CD8-positive, alpha-beta memory T cell (primary cell): ENCODE measurements at regions not wholly inside any gene's neighbourhood (a gene's known extent, or its start where the extent isn't known, plus 50 kb on each side); places are given as distances from the start of the nearest gene placed in this dataset.

Source experiments
- CTCF ChIA-PET: fragments of 350-600 bp; sonication (Branson Sonifier 250); formaldehyde crosslinking; loops from one replicate; lab custom pipeline; 2021; ENCODE audit warnings: antibody characterized with exemption; lab: Charles Lee
- POLR2A ChIA-PET: fragments of 350-600 bp; sonication (Branson Sonifier 250); formaldehyde crosslinking; loops from one replicate; lab custom pipeline; 2021; ENCODE audit warnings: antibody characterized with exemption; lab: Charles Lee
- DNase-seq, 5 donors: peaks; one replicate each; pipeline versions ENCODE4 v3.0.0 to v3.0.0-alpha.2; 2020 to 2022; ENCODE audit warnings: mixed read lengths in 1 of 5
- H3K27ac ChIP-seq: one replicate; pipeline ENCODE4 v1.7.0; 2013; ENCODE audit warnings: low read depth, mild to moderate bottlenecking, low read length, moderate library complexity
- H3K27me3 ChIP-seq: 2 replicates; pipeline ENCODE4 v1.7.0; 2013; ENCODE audit warnings: low read length, mild to moderate bottlenecking; ENCODE audit not compliant: insufficient read depth, poor library complexity, severe bottlenecking
- H3K36me3 ChIP-seq: 2 replicates; pipeline ENCODE4 v1.7.0; 2013; ENCODE audit warnings: mild to moderate bottlenecking, low read length, moderate library complexity; ENCODE audit not compliant: insufficient read depth
- H3K4me1 ChIP-seq: 2 replicates; pipeline ENCODE4 v1.7.0; 2013; ENCODE audit warnings: mild to moderate bottlenecking, low read length, moderate library complexity; ENCODE audit not compliant: insufficient read depth
- H3K4me3 ChIP-seq: 2 replicates; pipeline ENCODE4 v1.7.0; 2013; ENCODE audit warnings: mild to moderate bottlenecking, low read length
- H3K9me3 ChIP-seq: 2 replicates; pipeline ENCODE4 v1.7.0; 2013; ENCODE audit warnings: mild to moderate bottlenecking, low read length
- H3K27ac Mint-ChIP-seq, 8 donors: one replicate each; pipeline ENCODE4 v1.8.0; 2020 to 2021; ENCODE audit warnings: mixed read lengths in 8 of 8, mild to moderate bottlenecking in 6 of 8, inconsistent platforms in 3 of 8, moderate library complexity in 3 of 8
- H3K27me3 Mint-ChIP-seq, 2 donors: one replicate each; pipeline ENCODE4 v1.8.0; 2020 to 2021; ENCODE audit warnings: mixed read lengths in 2 of 2, mild to moderate bottlenecking in 1 of 2, moderate library complexity in 1 of 2
- H3K36me3 Mint-ChIP-seq, 3 donors: one replicate each; pipeline ENCODE4 v1.8.0; 2020 to 2021; ENCODE audit warnings: mixed read lengths in 3 of 3, inconsistent platforms in 1 of 3, mild to moderate bottlenecking in 1 of 3
- H3K4me1 Mint-ChIP-seq, 3 donors: one replicate each; pipeline ENCODE4 v1.8.0; 2020 to 2021; ENCODE audit warnings: mixed read lengths in 3 of 3, inconsistent platforms in 1 of 3, mild to moderate bottlenecking in 1 of 3
- H3K4me3 Mint-ChIP-seq, 7 donors: one replicate each; pipeline ENCODE4 v1.8.0; 2020 to 2021; ENCODE audit warnings: mixed read lengths in 7 of 7, mild to moderate bottlenecking in 6 of 7, moderate library complexity in 4 of 7, inconsistent platforms in 2 of 7
- H3K9me3 Mint-ChIP-seq, 5 donors: one replicate each; pipeline ENCODE4 v1.8.0; 2020 to 2022; ENCODE audit warnings: mixed read lengths in 5 of 5, mild to moderate bottlenecking in 3 of 5, moderate library complexity in 2 of 5, inconsistent platforms in 1 of 5

- no peaks in the 10 kb centered on the region for H3K27me3 ChIP-seq
- no peaks in the 10 kb centered on the region for H3K4me1 ChIP-seq
- no peaks in the 10 kb centered on the region for H3K4me1 Mint-ChIP-seq
- H3K27me3 Mint-ChIP-seq: peaks cover 3 to 17% of the 10 kb centered on the region in 2 donors
- no peak overlapping the region for H3K27ac Mint-ChIP-seq
- CTCF ChIA-PET: interaction anchor here (0.8 kb wide), 1 partner anchor 14 kb away, joined by 3 read pairs; no protein-coding TSS in a partner anchor
- H3K27ac ChIP-seq: no peak overlapping the region
- no peaks in the 10 kb centered on the region for H3K9me3 ChIP-seq
- POLR2A ChIA-PET: no interaction called here
- no peak overlapping the region for H3K4me3 Mint-ChIP-seq
- no peaks in the 10 kb centered on the region for H3K36me3 ChIP-seq
- H3K36me3 Mint-ChIP-seq: no peaks in the 10 kb centered on the region
- no peak for DNase-seq
- no peak overlapping the region for H3K4me3 ChIP-seq
- H3K9me3 Mint-ChIP-seq: no peaks in the 10 kb centered on the region
Measured at GRCh38 chr18:3350021-3350420, 88.1 kb downstream of the MYL12B start.

DNA sequence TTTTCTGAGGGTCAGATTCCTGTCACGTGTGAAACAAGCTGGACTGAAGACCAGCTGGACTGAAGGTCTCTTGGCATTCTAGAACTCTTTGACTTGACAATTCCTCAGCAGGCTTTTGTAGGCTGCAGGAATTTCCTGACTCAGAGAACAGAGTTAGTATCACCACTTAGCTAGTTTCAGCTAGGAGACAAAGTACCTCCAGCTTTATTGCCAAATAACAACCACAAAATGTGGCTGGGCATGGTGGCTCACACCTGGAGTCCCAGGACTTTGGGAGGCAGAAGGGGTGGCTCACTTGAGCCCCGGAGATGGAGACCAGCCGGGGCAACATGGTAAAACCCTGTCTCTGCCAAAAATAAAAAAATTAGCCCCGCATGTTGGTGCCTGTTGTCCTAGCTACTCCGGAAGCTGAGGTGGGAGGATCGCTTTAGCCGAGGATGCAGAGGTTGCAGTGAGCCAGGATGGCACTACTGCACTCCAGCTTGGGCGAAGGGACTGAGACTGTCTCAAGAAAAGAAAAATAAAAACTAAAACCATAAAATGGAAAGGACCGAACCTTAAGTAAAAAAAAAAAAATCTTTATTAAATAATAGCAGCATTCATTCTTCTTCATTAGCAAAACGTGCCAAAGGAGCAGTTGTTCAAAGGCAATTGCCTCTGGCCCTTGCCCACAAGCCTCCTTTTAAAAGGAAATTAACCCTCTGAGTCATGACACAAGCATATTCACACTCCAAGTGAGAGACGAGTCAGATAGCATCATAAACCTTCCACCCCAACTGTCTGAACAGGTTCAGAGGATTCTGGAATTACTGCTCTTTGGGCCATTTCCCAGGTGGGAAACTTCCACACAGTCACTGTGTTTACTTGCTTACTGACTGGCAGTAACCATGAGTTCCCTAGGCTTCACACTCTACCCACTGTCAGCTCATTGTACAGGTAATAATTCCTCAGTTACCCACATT lies 88.9 kb downstream of the MYL12B start:
- H3K9me3 ChIP-seq: no peaks in the 10 kb centered on the region
- no peak overlapping the region for H3K27ac ChIP-seq
- ChIA-PET CTCF (interaction anchor here (1.6 kb wide), 1 partner anchor 53 kb away, joined by 3 read pairs; no protein-coding TSS in a partner anchor), POLR2A (no interaction called here)
- Mint-ChIP-seq H3K4me1 (peaks cover 2 to 3% (median 2%) of the 10 kb centered on the region in 3 donors), H3K36me3 (no peaks in the 10 kb centered on the region), H3K27me3 (peaks cover 3 to 17% of the 10 kb centered on the region in 2 donors), H3K27ac (no peak overlapping the region), H3K9me3 (no peaks in the 10 kb centered on the region), H3K4me3 (no peak overlapping the region)
- no peaks in the 10 kb centered on the region for H3K4me1 ChIP-seq
- H3K36me3 ChIP-seq: no peaks in the 10 kb centered on the region
- H3K27me3 ChIP-seq: no peaks in the 10 kb centered on the region
- no peak for DNase-seq
- no peak overlapping the region for H3K4me3 ChIP-seq

GRCh38 chr18:3354506-3354905 lies 92.6 kb downstream of the MYL12B start:
- Histone ChIP-seq H3K36me3 (no peaks in the 10 kb centered on the region), H3K27me3 (no peaks in the 10 kb centered on the region), H3K9me3 (no peaks in the 10 kb centered on the region), H3K4me3 (no peak overlapping the region), H3K4me1 (no peaks in the 10 kb centered on the region), H3K27ac (no peak overlapping the region)
- peaks cover 10 to 11% (median 10%) of the 10 kb centered on the region in 3 donors for H3K4me1 Mint-ChIP-seq
- no peak overlapping the region for H3K4me3 Mint-ChIP-seq
- peaks cover 3% of the 10 kb centered on the region in 2 donors for H3K27me3 Mint-ChIP-seq
- ChIA-PET CTCF (no interaction called here), POLR2A (no interaction called here)
- H3K36me3 Mint-ChIP-seq: no peaks in the 10 kb centered on the region
- no peak overlapping the region for H3K27ac Mint-ChIP-seq
- H3K9me3 Mint-ChIP-seq: no peaks in the 10 kb centered on the region
- DNase-seq: no peak

- H3K4me1 Mint-ChIP-seq: peaks cover 10 to 11% (median 10%) of the 10 kb centered on the region in 3 donors
- Histone ChIP-seq H3K4me1 (no peaks in the 10 kb centered on the region), H3K36me3 (no peaks in the 10 kb centered on the region), H3K27ac (no peak overlapping the region), H3K9me3 (no peaks in the 10 kb centered on the region), H3K27me3 (no peaks in the 10 kb centered on the region), H3K4me3 (no peak overlapping the region)
- CTCF ChIA-PET: interaction anchor here (0.6 to 0.9 kb wide), 2 partner anchors 37 to 271 kb away, joined by 3 read pairs; no protein-coding TSS in a partner anchor
- peaks cover 0 to 3% of the 10 kb centered on the region in 2 donors for H3K27me3 Mint-ChIP-seq
- H3K4me3 Mint-ChIP-seq: no peak overlapping the region
- no peak for DNase-seq
- POLR2A ChIA-PET: no interaction called here
- no peaks in the 10 kb centered on the region for H3K9me3 Mint-ChIP-seq
- H3K27ac Mint-ChIP-seq: no peak overlapping the region
- H3K36me3 Mint-ChIP-seq: no peaks in the 10 kb centered on the region
Measured at GRCh38 chr18:3356614-3357013, 93.4 kb upstream of the TGIF1 start.

DNA sequence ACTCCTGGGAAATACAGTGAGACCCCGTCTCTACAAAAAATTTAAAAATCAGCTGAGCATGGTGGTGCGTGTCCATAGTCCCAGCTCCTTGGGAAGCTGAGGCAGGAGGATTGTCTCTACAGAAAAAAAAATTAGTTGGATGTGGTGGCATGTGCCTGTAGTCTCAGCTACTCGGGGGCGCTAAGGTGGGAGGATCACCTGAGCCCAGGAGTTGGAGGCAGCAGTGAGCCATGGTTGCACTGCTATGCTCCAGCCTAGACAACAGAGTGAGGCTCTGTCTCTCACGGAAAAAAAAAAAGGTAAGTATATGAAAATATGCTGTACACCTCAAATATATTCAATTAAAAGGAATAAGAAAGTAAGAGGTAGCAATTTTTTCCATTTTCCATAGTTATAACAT lies 92.5 kb upstream of the TGIF1 start:
- ChIA-PET CTCF (interaction anchor here (0.9 kb wide), 1 partner anchor 36 kb away, joined by 3 read pairs; no protein-coding TSS in a partner anchor), POLR2A (no interaction called here)
- H3K4me3 ChIP-seq: no peak overlapping the region
- no peak for DNase-seq
- Mint-ChIP-seq H3K36me3 (no peaks in the 10 kb centered on the region), H3K4me3 (no peak overlapping the region), H3K9me3 (no peaks in the 10 kb centered on the region), H3K27ac (peak overlapping the region in 1 of 8 donors; percentile 63), H3K27me3 (peaks cover 3% of the 10 kb centered on the region in 2 donors), H3K4me1 (peaks cover 10 to 11% (median 10%) of the 10 kb centered on the region in 3 donors)
- no peak overlapping the region for H3K27ac ChIP-seq
- no peaks in the 10 kb centered on the region for H3K36me3 ChIP-seq
- H3K9me3 ChIP-seq: no peaks in the 10 kb centered on the region
- no peaks in the 10 kb centered on the region for H3K27me3 ChIP-seq
- no peaks in the 10 kb centered on the region for H3K4me1 ChIP-seq

DNA sequence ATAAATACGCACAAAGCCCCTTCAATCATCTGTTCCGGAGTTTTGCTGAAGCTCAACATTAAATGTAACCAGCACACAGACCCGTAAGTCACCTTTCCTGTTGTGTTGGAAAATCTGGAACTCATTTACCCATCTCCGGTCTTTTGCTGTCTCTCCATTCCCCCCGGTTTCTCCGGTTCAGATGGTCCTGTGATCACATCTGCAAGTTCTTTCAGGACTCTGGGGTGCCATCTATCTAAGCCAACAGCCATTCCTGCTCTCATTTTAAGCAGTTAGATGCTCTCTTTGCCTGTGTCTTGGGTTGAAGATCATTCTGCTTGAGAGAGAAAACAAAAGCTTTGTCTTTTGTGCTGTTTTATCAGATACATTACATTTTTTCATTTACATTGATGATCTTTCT lies 91.7 kb upstream of the TGIF1 start:
- ChIA-PET CTCF (no interaction called here), POLR2A (no interaction called here)
- peak overlapping the region in 1 of 8 donors; percentile 22 for H3K27ac Mint-ChIP-seq

DNA sequence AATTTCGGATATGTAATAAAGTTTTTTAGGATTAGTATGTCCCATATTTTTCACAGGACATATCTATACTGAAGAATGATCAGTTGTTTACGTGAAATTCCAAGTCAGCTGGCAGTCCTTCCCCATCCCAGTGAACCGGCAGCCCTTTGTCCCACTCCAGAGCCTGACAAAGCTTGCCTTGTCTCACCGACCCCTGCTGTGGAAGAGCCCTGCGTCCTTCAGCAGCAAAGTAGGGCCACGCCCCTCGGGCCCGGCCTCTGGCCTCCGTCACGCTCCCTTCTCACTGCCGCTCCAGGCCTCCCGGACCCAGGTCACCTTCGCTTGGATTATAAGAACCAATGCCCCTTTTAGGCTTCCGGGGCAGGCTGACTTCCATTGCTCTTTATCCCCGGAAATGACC lies 89.8 kb upstream of the TGIF1 start:
- no peak overlapping the region for H3K27ac Mint-ChIP-seq
- H3K4me3 ChIP-seq: no peak overlapping the region
- H3K4me1 ChIP-seq: no peaks in the 10 kb centered on the region
- no peak overlapping the region for H3K4me3 Mint-ChIP-seq
- H3K36me3 Mint-ChIP-seq: no peaks in the 10 kb centered on the region
- peaks cover 10 to 11% (median 10%) of the 10 kb centered on the region in 3 donors for H3K4me1 Mint-ChIP-seq
- H3K36me3 ChIP-seq: no peaks in the 10 kb centered on the region
- H3K27ac ChIP-seq: no peak overlapping the region
- no peaks in the 10 kb centered on the region for H3K27me3 ChIP-seq
- no peak for DNase-seq
- POLR2A ChIA-PET: no interaction called here
- H3K27me3 Mint-ChIP-seq: peaks cover 0 to 4% of the 10 kb centered on the region in 2 donors
- no peaks in the 10 kb centered on the region for H3K9me3 Mint-ChIP-seq
- CTCF ChIA-PET: no interaction called here
- H3K9me3 ChIP-seq: no peaks in the 10 kb centered on the region

More for the DNA sequence above, 91.7 kb upstream of the TGIF1 start:
- H3K4me3 ChIP-seq: no peak overlapping the region
- no peak for DNase-seq
- no peak overlapping the region for H3K27ac ChIP-seq
- no peaks in the 10 kb centered on the region for H3K4me1 ChIP-seq
- no peaks in the 10 kb centered on the region for H3K9me3 ChIP-seq
- H3K9me3 Mint-ChIP-seq: no peaks in the 10 kb centered on the region
- peaks cover 10 to 11% (median 10%) of the 10 kb centered on the region in 3 donors for H3K4me1 Mint-ChIP-seq
- no peaks in the 10 kb centered on the region for H3K36me3 ChIP-seq
- no peaks in the 10 kb centered on the region for H3K27me3 ChIP-seq
- peaks cover 3% of the 10 kb centered on the region in 2 donors for H3K27me3 Mint-ChIP-seq
- H3K4me3 Mint-ChIP-seq: no peak overlapping the region
- no peaks in the 10 kb centered on the region for H3K36me3 Mint-ChIP-seq

DNA sequence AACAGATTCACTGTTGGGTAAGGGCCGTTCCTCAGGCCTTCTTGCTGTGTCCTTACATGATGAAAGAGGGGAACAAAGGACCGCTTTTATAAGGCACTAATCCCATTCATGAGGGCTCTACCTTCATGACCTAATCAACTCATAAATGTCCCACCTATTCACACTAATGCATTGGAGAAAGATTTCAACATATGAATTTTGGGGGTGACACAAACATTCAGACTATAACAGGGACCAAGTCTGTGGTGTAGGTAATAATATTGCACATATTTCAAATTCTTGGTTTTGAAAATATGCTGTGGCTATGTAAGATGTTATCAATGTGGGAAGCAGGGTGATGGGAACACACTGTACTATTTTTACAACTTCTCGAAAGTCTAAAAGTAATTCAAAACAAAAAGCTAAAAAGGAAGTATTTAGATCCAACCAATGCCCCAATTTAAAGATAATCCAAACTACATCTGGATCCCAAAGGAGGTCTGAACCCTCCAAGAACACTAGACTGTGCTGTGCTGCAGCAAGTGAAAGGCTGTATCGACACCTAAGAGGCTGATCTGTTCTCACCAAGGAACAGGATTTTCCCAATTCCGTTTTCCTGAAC lies 82.4 kb upstream of the TGIF1 start:
- Histone ChIP-seq H3K4me1 (no peaks in the 10 kb centered on the region), H3K27me3 (no peaks in the 10 kb centered on the region), H3K9me3 (no peaks in the 10 kb centered on the region), H3K36me3 (no peaks in the 10 kb centered on the region), H3K4me3 (no peak overlapping the region), H3K27ac (no peak overlapping the region)
- Mint-ChIP-seq H3K4me1 (no peaks in the 10 kb centered on the region), H3K36me3 (peaks cover 0 to 4% (median 1%) of the 10 kb centered on the region in 3 donors), H3K4me3 (no peak overlapping the region), H3K27me3 (peaks cover 0 to 9% of the 10 kb centered on the region in 2 donors), H3K27ac (no peak overlapping the region), H3K9me3 (no peaks in the 10 kb centered on the region)
- ChIA-PET POLR2A (no interaction called here), CTCF (no interaction called here)
- no peak for DNase-seq
